Endothelial cell of hepatic sinusoid (primary cell): ENCODE measurements at regions not wholly inside any gene's neighbourhood (a gene's known extent, or its start where the extent isn't known, plus 50 kb on each side); places are given as distances from the start of the nearest gene placed in this dataset.
"Not testable (repeated sequence)": the region's sequence is repeated elsewhere in the genome, so short reads cannot be mapped to it uniquely, and the experiment has no call there.

Source experiments
- in situ Hi-C: cut with HindIII; loops from 2 replicates; pipeline ENCODE4 v1.10.0; 2017; ENCODE audit warnings: low sequenced_read_pairs

DNA sequence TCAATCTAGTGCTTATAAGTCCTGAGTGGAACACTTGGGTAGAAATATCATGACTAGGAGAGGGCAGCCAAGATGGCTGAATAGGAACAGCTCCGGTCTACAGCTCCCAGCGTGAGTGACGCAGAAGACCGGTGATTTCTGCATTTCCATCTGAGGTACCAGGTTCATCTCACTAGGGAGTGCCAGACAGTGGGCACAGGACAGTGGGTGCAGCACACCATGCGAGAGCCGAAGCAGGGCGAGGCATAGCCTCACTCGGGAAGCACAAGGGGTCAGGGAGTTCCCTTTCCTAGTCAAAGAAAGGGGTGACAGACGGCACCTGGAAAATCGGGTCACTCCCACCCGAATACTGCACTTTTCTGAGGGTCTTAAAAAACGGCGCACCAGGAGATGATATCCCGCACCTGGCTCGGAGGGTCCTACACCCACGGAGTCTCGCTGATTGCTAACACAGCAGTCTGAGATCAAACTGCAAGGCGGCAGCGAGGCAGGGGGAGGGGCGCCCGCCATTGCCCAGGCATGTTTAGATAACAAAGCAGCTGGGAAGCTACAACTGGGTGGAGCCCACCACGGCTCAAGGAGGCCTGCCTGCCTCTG, 302.8 kb downstream of the TFAP2B start:
- in situ Hi-C loops: not testable (repeated sequence)

DNA sequence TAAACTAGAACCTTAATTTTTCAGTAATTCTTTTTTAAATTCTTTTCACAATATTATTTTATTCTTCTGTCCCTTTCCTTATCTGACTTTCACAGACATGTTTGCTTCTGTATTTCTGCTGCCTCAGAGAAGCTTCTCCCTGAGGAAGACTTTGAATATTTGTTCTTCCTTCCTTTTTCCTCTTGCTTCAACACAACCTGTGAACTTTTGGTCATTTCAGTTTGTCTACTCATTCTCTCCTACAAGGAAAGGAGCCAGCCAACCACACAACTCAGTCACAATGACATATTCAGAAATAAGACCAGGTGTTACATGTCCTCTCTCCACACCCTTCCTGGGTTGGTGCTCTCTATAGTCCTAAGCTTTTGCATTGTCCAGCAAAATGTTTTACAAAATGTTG, 310.4 kb downstream of the TFAP2B start:
- in situ Hi-C loops: no loop called here

DNA sequence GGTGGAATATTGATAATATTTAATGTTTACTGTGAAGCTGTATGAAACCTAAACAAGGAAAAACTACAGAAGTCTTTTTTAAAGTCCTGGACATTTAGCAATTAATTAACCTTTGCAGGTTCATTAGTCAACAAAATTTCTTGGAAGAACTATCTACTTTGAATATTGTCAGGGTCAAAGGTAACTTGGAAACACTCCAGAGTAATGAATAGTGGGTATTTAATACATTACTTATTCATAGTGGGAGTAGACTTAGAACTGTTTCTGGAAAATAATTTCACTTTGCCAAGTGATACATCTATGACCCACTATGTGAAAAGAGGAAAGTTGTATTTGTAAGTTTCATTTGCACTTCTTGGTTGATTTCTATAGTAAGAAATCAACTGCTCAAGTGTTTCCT, 319.1 kb downstream of the TFAP2B start:
- in situ Hi-C loops: no loop called here

GRCh38 chr6:51139950-51140385, 321.3 kb downstream of the TFAP2B start:
- in situ Hi-C loops: no loop called here

DNA sequence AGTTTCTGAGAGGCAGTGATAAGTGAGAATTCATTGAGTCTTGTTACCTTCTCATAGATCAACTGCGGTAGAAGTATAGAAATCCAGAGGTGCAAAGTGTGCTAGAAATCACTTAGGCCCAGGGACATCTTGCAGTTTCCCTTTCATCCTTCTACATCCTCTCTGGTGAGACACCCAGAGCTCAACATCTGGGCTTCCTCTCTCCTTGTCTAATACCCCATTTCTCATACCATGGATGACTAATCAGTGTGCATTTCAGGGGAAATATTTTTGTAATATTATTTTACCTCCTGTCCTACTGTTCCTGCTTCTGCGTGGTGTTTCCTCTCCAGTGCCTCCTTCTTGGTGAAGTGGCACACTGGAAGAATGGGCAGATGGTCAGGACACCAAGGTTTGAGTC, 322.4 kb downstream of the TFAP2B start:
- in situ Hi-C loops: no loop called here

- in situ Hi-C loops: no loop called here
These were observed 329.1 kb downstream of the TFAP2B start for GRCh38 chr6:51147756-51148155.

DNA sequence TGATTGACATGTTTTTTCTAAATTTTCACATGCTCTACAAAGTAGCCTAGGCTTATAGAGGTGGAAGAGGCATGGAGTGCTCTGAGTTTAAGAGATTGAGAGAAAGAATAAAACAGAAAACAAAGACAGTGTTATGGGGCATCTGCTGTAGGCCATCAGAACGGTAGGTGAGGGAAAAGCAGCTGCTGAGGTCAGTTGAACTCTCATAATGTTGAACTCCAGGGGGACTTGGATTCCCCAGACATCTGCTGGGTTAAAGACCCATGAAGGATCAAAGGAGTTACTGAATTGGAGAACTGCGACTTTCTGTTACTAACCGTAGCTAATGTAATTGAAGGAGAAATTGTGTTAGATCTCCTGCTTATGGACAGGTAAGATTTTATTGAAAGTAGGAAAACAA, 333.9 kb downstream of the TFAP2B start:
- in situ Hi-C loops: no loop called here

- in situ Hi-C loops: no loop called here
These were observed 334.4 kb downstream of the TFAP2B start for GRCh38 chr6:51153109-51153508.

DNA sequence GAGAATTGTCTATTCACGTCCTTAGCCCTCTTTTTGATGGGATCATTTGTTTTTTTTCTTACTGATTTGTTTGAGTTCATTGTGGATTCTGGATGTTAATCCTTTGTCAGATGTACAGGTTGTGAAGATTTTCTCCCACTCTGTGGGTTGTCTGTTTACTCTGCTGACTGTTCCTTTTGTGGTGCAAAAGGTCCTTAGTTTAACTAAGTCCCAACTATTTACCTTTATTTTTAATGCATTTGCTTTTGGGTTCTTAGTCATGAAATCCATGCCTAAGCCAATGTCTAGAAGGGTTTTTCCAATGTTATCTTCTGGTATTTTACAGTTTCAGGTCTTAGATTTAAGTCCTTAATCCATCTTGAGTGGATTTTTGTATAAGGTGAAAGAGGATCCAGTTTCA, 336.3 kb downstream of the TFAP2B start:
- in situ Hi-C loops: not testable (repeated sequence)

DNA sequence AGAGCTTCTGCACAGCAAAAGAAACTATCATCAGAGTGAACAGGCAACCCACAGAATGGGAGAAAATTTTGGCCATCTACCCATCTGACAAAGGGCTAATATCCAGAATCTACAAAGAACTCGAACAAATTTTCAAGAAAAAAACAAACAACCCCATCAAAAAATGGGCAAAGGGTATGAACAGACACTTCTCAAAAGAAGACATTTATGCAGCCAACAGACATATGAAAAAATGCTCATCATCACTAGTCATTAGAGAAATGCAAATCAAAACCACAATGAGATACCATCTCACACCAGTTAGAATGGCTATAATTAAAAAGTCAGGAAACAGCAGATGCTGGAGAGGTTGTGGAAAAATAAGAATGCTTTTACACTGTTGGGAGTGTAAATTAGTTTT, 340.6 kb downstream of the TFAP2B start:
- in situ Hi-C loops: not testable (repeated sequence)

DNA sequence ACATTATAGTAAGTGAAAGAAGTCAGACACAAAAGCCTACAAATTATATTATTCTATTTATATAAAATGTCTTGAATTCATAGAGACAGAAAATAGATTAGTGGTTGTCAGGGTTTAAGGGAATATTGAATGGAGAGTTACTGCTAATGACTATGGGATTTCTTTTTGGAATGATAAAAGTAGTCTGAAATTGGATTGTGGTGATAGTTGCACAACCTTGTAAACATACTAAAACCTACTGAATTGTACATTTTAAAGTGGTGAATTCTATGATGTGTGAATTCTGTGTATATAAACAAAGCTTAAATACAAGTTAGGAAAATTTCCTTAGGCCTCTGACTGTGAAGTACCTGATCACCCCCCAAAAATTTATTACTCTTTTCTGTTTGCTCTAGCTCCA, 343.1 kb downstream of the TFAP2B start:
- in situ Hi-C loops: no loop called here

DNA sequence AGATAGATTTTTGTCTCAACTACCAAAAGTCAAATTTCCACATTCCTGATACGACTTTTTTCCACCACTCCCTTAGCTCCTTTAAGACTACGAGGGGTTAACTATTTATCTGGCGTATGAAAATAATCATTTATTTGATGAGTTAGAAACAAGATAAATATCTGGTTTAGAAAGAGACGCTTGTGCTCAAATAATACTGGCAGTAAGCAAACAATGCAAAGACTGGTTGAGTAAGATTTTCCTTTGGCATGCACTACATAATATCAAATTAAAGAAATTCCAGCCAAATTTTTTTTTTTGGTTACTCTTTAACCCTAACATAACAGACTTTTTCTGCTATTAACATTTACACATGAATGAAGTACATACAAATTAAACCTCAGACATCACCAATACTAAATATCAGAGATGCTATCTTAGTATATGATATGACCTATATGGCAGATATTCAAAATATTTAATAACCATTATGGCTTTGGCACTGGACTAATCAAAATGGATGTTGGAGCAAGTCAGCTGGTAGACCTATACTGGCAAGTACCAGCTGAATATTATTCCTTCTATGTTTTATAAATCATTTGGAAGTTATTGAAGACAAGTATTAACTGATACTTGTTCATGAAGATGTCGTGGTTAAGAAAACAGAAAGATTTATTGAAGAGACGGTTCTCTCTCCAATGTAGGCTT, 345.3 kb downstream of the TFAP2B start:
- in situ Hi-C loops: no loop called here

DNA sequence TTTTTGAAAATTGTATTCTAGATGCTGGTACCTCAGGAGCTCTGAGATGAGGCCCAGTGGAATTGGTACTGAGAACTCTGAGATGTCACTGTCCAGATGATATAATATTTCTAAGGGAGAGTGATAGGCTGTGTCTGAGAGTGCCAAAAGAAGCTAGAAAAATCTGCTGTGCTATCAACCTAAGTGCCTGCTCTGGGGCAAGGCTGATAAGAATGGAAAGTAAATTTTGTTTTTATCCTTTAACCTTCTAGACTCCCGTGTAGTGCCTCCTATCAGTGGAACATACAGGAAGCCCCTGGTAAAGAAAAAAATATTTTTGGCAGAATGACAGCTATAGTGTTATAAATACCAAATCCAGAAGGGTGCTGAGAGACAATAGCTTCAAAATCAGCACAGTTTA, 348.2 kb downstream of the TFAP2B start:
- in situ Hi-C loops: no loop called here

DNA sequence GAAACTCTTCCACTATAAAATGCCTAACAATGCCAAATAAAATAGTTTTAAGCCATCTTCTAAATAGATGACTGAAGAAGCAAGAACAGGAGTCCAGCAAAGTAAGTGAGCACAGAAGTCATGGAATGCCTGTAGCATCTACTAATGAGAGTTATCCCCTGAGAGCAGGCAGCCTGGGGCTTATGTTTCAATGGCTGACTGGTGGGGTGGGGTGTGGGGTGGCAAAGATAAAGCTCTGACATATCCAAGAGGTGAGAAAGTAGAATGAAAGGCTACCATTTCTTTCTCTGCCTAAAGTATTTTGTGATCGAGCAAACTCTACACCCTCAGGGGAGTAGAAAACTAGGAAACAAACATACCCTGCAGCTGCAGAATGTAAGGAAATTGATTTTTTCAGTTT, 348.8 kb downstream of the TFAP2B start:
- in situ Hi-C loops: no loop called here

- in situ Hi-C loops: no loop called here
These were observed 364.2 kb downstream of the TFAP2B start for GRCh38 chr6:51182827-51183226.

DNA sequence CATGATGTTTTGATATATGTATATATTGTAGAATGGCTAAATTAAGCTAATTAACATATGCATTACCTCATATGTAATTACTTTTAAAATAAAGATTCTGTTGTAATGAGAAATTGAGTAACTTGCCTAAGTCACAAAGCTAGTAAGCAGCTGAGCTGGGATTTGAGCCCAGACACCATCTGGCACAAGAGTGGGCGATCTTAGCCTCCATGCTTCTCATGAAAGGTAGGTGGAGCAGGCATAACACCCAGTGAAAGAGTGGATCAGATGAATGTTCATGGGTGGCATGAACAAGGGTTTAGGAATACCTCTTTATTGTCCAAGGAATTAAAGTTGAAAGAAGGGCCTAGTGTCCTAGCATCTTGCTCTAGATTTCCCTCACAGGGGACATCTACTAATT, 365.4 kb downstream of the TFAP2B start:
- in situ Hi-C loops: no loop called here

DNA sequence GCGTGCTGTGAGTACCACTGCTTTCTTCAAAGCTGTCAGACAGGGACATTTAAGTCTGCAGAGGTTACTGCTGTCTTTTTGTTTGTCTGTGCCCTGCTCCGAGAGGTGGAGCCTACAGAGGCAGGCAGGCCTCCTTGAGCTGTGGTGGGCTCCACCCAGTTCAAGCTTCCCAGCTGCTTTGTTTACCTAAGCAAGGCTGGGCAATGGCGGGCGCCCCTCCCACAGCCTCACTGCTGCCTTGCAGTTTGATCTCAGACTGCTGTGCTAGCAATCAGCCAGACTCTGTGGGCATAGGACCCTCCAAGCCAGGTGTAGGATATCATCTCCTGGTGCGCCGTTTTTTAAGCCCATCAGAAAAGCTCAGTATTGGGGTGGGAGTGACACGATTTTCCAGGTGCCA, 374.5 kb downstream of the TFAP2B start:
- in situ Hi-C loops: not testable (repeated sequence)

DNA sequence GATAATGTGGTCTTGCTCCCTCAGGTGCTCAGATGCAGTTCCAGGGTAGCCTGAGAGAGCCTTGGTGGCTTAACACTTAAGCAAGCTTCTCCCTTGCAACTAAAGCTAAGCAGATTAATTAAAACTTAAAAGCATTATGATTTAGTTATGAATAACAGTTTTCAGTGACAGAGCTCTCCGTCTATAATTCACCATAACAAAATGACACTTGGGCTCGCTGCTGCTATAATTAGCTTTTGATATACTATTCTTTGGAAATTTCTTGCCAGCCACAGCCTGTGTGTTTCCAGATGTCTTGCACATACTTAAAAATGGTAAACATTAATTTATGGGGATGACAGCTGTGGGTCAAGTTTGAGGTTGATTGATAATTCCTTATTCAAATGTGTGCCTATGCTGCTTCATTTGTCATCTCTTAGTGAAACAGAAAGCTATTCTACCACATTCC, 380.5 kb downstream of the TFAP2B start:
- in situ Hi-C loops: no loop called here

GRCh38 chr6:51199733-51200260, 381.1 kb downstream of the TFAP2B start:
- in situ Hi-C loops: no loop called here

- in situ Hi-C loops: no loop called here
These were observed 382.0 kb downstream of the TFAP2B start for GRCh38 chr6:51200676-51201075.

GRCh38 chr6:51202653-51203052, 384.0 kb downstream of the TFAP2B start:
- in situ Hi-C loops: not testable (repeated sequence)

- in situ Hi-C loops: no loop called here
These were observed 384.8 kb downstream of the TFAP2B start for GRCh38 chr6:51203504-51203903.
